GM19438 (cell line): ENCODE measurements at regions not wholly inside any gene's neighbourhood (a gene's known extent, or its start where the extent isn't known, plus 50 kb on each side); places are given as distances from the start of the nearest gene placed in this dataset.

Experiments used
- ATAC-seq: cut with Tn5 transposase; IDR thresholded peaks from one replicate; pipeline ENCODE4 v1.9.1; 2021; ENCODE audit warnings: low read depth; ENCODE audit not compliant: unreplicated experiment

GRCh38 chr21:35102488-35103371, 53.6 kb upstream of the RUNX1 start:
- no peak for ATAC-seq

- ATAC-seq: no peak
Measured at GRCh38 chr21:35100349-35100811, 51.3 kb upstream of the RUNX1 start.

GRCh38 chr21:35099310-35099709, 50.2 kb upstream of the RUNX1 start:
- no peak for ATAC-seq
